ENCODE measurements at regions not wholly inside any gene's neighbourhood (a gene's known extent, or its start where the extent isn't known, plus 50 kb on each side); places are given as distances from the start of the nearest gene placed in this dataset.
"Not testable (repeated sequence)": the region's sequence is repeated elsewhere in the genome, so short reads cannot be mapped to it uniquely, and the experiment has no call there.

DNA sequence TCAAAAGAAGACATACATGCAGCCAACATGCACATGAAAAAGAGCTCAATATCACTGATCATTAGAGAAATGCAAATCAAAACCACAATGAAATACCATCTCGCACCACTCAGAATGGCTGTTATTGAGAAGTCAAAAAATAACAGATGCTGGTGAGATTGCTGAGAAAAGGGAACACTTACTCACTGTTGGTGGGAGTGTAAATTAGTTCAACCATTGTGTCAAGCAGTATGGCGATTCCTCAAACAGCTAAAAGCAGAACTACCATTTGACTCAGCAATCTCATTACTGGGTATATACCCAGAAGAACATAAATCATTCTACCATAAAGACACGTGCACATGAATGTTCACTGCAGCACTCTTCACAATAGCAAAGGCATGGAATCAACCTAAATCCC lies 95.5 kb upstream of the XIRP2 start:
- TF ChIP-seq ZFX (IDR thresholded peaks at IDR 0.05; ENCODE audit: borderline replicate concordance) (no peak), CTCF (IDR thresholded peaks at IDR 0.05) (no peak)
- H3K27ac ChIP-seq: no peak overlapping the region

GRCh38 chr2:166786707-166787106 lies 101.6 kb upstream of the XIRP2 start:
- H3K27ac ChIP-seq: no peak overlapping the region
- TF ChIP-seq CTCF (IDR thresholded peaks at IDR 0.05) (no peak), ZFX (IDR thresholded peaks at IDR 0.05; ENCODE audit: borderline replicate concordance) (no peak)

GRCh38 chr2:166784296-166784946 lies 103.9 kb upstream of the XIRP2 start:
- TF ChIP-seq CTCF (IDR thresholded peaks at IDR 0.05): no peak
- TF ChIP-seq ZFX (IDR thresholded peaks at IDR 0.05; ENCODE audit: borderline replicate concordance): no peak
- H3K27ac ChIP-seq: no peak overlapping the region

DNA sequence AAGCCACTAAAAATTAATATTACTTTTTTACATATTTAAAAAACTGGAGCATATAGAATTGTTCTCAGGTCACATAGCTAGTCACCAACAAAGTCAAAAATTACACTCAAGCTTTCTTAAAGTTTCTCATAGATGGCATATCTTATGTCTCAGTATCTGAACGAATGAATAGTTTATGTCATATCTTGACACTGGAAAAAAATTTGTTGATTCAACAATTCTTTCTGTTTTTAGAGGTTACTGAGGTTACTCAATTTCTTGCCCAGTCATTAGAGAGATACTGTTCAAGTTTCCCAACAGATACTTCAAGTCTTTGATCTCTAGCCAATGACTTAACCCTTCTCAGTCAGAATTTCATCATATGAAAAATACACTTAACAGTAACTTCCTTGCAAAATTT lies 113.1 kb upstream of the XIRP2 start:
- no peak overlapping the region for H3K27ac ChIP-seq
- no peak for TF ChIP-seq CTCF (IDR thresholded peaks at IDR 0.05)
- no peak for TF ChIP-seq ZFX (IDR thresholded peaks at IDR 0.05; ENCODE audit: borderline replicate concordance)

GRCh38 chr2:166773308-166773949 lies 114.9 kb upstream of the XIRP2 start:
- no peak overlapping the region for H3K27ac ChIP-seq
- TF ChIP-seq ZFX (IDR thresholded peaks at IDR 0.05; ENCODE audit: borderline replicate concordance): no peak
- no peak for TF ChIP-seq CTCF (IDR thresholded peaks at IDR 0.05)

- H3K27ac ChIP-seq: no peak overlapping the region
- no peak for TF ChIP-seq CTCF (IDR thresholded peaks at IDR 0.05)
- no peak for TF ChIP-seq ZFX (IDR thresholded peaks at IDR 0.05; ENCODE audit: borderline replicate concordance)
Measured at GRCh38 chr2:166768393-166769123, 119.7 kb upstream of the XIRP2 start.

DNA sequence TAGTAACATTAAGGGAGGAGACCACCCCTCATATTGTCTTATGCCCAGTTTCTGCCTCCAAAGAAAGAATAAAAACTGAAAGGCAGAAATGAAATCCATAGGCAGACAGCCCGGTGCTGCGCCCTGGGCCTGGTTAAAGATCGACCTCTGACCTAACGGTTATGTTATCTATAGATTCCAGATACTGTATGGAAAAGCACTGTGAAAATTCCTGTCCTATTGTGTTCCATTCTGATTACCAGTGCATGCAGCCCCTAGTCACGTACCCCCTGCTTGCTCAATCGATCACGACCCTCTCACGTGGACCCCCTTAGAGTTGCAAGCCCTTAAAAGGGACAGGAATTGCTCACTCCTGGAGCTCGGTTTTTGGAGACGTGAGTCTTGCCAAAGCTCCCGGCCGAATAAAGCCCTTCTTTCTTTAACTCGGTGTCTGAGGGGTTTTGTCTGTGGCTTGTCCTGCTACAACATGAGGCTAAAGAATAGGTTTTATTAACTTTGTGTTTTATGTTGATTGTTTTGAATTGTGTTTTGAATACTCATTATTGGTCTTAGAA lies 121.4 kb upstream of the XIRP2 start:
- not testable (repeated sequence) for H3K27ac ChIP-seq
